ENCODE measurements at regions not wholly inside any gene's neighbourhood (a gene's known extent, or its start where the extent isn't known, plus 50 kb on each side); places are given as distances from the start of the nearest gene placed in this dataset.
A peak's percentile ranks its signal among the peaks of the same experiment; 100 is the strongest.

DNA sequence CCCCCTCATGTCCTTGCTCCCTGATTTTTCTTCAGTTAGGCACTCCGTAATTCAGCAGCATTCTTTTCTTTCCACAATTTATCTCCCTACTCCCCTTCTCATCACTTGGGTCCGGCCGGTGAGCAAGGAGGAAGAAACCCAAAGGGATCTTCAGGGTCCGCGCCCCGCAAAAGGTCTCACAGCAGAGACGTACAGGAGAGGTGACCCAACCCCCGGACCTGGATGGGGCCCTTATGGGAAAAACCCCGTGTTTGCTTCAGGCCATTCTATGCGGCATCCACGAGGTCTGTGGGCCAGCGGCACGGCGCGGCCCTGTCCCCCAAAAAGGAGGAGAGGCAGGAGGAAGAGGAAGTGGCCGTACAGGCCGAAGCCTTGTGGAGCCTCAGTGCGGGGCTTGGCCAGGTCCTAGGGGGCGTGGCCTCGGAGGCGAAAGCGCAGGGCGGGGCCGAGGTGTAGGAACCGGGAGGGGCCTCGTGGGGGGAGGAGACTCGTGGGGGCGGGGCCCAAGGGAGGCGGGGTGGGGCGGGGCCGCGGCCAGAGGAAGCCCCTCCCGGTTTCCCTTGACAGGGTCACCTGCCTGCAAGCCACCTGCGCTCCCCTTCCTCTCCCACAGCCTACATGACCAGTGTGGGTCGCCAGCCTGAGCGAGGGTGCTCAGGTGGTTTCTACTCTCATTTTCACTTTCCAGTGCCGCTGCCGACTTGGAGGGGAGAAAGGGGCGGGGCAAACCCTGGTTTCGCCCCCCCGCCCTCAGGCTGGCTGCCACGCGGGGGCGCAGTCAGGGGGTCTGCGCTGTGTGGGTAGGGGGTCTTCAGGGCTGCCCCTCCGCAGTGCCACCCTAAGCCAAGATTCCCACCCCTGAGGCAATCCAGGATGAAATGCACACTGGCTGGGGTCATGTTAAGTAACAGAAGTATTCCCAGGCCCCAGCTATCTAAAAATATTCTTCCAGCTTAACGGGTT, 156.4 kb upstream of the XPO1 start:
- Mint-ChIP-seq H3K27me3 (no peaks in the 10 kb centered on the region), H3K27ac (peak overlapping the region; percentile 88), H3K4me1 (ENCODE audit: unreplicated experiment) (peaks cover 6% of the 10 kb centered on the region)

DNA sequence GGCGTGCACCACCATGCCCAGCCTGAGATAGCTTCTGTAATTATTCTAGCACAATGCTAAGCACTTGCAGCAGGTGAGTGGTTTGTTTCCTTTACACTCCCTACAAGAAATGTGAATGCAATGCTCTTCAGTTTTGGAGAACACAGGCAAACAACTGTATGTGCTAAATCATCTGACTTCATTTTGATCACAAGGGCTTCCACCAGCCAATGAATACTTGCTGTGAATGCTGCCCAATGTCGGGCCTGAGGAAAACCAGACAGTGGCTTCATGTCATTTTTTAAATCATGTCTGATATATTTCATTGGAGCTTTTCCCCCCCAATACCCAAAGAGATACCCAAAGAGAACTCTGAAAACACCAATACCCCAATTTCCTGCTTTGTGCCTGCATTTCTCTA, 155.6 kb upstream of the XPO1 start:
- no peak for DNase-seq (ENCODE audit: extremely low spot score, unreplicated experiment)
- peak overlapping the region; percentile 55 for H3K27ac Mint-ChIP-seq
- H3K4me1 Mint-ChIP-seq (ENCODE audit: unreplicated experiment) = peaks cover 6% of the 10 kb centered on the region
- no peaks in the 10 kb centered on the region for H3K9me3 Mint-ChIP-seq
- H3K4me3 Mint-ChIP-seq = peak overlapping the region; percentile 91
- H3K36me3 Mint-ChIP-seq = no peaks in the 10 kb centered on the region
- no peaks in the 10 kb centered on the region for H3K27me3 Mint-ChIP-seq
- TF ChIP-seq, protein P1, sequence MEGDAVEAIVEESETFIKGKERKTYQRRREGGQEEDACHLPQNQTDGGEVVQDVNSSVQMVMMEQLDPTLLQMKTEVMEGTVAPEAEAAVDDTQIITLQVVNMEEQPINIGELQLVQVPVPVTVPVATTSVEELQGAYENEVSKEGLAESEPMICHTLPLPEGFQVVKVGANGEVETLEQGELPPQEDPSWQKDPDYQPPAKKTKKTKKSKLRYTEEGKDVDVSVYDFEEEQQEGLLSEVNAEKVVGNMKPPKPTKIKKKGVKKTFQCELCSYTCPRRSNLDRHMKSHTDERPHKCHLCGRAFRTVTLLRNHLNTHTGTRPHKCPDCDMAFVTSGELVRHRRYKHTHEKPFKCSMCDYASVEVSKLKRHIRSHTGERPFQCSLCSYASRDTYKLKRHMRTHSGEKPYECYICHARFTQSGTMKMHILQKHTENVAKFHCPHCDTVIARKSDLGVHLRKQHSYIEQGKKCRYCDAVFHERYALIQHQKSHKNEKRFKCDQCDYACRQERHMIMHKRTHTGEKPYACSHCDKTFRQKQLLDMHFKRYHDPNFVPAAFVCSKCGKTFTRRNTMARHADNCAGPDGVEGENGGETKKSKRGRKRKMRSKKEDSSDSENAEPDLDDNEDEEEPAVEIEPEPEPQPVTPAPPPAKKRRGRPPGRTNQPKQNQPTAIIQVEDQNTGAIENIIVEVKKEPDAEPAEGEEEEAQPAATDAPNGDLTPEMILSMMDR (conservative IDR thresholded peaks at IDR 0.05) = no peak

More for the DNA sequence above, 156.4 kb upstream of the XPO1 start:
- no peaks in the 10 kb centered on the region for H3K36me3 Mint-ChIP-seq
- H3K4me3 Mint-ChIP-seq = peak overlapping the region; percentile 91
- DNase-seq (ENCODE audit: extremely low spot score, unreplicated experiment) = peak; percentile 92
- TF ChIP-seq, protein P1 (conservative IDR thresholded peaks at IDR 0.05) = peak; percentile 61
- no peaks in the 10 kb centered on the region for H3K9me3 Mint-ChIP-seq

DNA sequence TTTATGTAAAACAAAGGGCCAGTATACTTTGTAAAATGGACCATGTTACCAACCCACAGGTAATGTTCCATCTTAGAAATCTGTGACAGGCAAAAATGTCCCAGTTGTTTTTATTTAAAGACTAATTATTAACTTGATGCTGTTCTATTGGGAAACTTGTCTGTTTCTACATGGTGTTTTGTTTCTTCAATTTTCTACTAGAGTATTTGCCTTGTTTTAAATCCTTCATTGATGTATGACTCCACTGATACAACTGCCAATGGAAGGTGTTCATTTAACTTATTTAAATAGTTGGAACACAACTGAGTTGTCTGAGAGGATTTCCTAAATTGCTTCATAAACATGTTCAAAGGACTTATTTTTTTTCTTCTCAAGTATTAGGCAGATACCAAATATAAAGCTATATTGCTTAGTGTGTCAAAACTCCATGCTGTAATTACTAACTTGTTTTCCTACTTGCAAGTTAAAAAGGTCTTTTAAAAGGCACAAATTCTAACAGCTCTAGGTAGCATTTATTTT, 152.0 kb upstream of the XPO1 start:
- TF ChIP-seq, protein P1 (conservative IDR thresholded peaks at IDR 0.05) = no peak
- Mint-ChIP-seq H3K9me3 (no peaks in the 10 kb centered on the region), H3K4me3 (no peak overlapping the region), H3K36me3 (no peaks in the 10 kb centered on the region), H3K27ac (no peak overlapping the region), H3K4me1 (ENCODE audit: unreplicated experiment) (peaks cover 6% of the 10 kb centered on the region), H3K27me3 (no peaks in the 10 kb centered on the region)
- no peak for DNase-seq (ENCODE audit: extremely low spot score, unreplicated experiment)

DNA sequence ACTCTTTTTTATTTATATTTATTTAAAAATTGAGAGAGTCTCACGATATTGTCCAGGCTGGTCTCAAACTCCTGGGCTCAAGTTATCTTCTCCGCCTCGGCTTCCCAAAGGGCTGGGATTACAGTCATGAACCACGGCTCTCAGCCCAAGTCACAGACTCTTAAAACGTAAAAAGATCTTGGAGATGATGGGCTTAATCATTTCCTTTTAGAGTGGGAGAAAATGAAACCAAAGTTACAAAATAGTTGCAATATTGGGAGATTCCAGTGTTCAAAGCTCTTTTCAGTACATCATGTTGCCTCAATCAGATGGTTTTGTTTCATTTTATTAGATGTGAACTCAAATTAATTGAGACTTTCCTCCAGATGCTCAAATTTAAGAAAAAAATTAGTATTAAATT, 151.4 kb upstream of the XPO1 start:
- Mint-ChIP-seq H3K36me3 (no peaks in the 10 kb centered on the region), H3K4me1 (ENCODE audit: unreplicated experiment) (peaks cover 6% of the 10 kb centered on the region), H3K27ac (no peak overlapping the region), H3K4me3 (no peak overlapping the region), H3K9me3 (no peaks in the 10 kb centered on the region), H3K27me3 (no peaks in the 10 kb centered on the region)
- TF ChIP-seq, protein P1 (conservative IDR thresholded peaks at IDR 0.05) = no peak
- DNase-seq (ENCODE audit: extremely low spot score, unreplicated experiment) = no peak

DNA sequence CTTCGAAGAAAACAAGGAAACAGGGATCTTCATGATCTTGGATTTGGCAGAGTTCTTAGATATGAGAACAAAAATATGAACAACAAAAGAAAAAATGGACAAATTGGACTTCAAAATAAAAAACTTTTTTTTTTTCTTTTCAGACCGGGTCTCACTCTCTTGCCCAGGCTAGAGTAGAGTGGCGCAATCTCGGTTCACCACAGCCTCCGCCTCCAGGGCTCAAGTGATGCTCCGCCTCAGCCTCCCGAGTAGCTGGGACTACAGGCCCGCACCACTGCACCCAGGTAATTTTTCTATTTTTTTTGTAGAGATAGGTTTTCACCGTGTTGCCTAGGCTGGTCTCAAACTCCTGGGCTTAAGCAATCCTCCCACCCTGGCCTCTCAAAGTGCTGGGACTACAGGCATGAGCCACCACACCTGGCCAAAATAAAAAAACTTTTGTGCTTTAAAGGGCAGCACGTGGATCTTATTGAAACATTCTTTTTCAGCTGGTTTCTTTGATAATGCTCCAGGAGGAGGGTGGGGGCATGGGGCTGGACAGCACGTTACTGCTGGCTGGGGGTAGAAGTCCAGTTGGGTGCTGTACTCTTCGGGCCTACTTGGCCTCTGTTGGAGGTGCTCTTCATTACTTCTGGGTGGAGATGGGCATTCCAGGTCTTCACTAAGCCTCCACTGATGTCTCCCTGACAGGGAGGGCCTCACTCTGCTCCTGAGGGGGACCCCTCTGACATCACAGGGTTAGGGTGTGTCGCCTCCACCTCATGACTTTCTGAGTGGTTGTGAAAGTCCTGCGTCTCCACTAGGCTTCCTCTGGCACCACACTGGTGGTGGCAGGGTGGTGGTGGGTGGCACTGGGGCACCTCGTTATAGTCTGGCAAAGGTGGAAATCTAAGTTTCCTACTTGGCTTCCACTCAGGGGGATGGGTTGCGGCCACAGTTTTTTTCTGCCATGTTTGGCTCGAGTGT, 150.5 kb upstream of the XPO1 start:
- Mint-ChIP-seq H3K4me3 (no peak overlapping the region), H3K4me1 (ENCODE audit: unreplicated experiment) (no peaks in the 10 kb centered on the region), H3K27me3 (no peaks in the 10 kb centered on the region), H3K36me3 (no peaks in the 10 kb centered on the region), H3K27ac (no peak overlapping the region), H3K9me3 (no peaks in the 10 kb centered on the region)
- TF ChIP-seq, protein P1 (conservative IDR thresholded peaks at IDR 0.05) = no peak
- DNase-seq (ENCODE audit: extremely low spot score, unreplicated experiment) = no peak
